ENCODE measurements at regions not wholly inside any gene's neighbourhood (a gene's known extent, or its start where the extent isn't known, plus 50 kb on each side); places are given as distances from the start of the nearest gene placed in this dataset.

DNA sequence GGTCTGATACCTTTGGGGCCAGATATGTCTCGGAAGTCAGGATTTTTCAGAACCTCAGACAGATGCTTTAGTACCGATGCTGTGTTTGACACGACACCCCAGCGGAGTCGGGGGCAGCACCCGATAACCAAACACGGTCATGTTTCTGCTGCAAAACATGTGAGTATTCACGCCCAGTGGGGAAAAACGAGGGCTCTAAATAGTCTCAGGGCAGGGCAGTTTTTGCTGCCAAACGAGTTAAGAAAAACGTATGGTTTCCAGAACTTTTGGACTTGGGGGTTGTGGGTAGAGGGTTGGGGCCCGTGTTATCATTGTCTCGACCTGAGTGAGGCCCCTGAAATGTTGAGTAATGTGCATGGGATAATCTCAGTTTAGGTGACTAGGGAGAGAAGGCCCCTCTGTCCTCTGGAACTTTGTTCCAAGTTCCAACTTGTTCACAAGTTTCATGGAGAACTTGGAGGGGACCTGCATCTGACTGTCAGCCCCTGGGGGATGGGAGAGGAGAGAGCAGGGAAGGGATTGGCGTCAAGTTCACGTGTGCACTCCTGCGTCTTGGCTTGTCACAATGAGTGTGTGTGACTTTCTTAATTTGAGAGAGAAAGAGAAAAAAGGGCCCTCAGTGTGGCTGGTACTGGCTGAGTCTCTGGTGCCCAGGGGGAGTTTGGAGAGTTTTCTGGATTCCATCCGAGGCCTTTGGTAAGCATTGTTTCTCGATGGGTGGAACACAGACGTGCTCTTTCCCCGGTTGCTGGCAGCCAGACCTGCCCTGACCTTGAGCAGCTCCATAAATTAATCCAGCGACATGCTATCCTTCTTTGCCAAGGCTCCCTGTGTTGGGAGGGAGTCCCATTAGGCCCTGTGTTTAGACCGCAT is 83.9 kb upstream of the CIBAR2 start (continued):
- TF ChIP-seq, protein P1, sequence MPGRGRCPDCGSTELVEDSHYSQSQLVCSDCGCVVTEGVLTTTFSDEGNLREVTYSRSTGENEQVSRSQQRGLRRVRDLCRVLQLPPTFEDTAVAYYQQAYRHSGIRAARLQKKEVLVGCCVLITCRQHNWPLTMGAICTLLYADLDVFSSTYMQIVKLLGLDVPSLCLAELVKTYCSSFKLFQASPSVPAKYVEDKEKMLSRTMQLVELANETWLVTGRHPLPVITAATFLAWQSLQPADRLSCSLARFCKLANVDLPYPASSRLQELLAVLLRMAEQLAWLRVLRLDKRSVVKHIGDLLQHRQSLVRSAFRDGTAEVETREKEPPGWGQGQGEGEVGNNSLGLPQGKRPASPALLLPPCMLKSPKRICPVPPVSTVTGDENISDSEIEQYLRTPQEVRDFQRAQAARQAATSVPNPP (CRISPR knock-in tag; IDR thresholded peaks at IDR 0.05) = no peak
- TF ChIP-seq ZNF33B (CRISPR knock-in tag; IDR thresholded peaks at IDR 0.05) = peak; percentile 29; the same call in 1 of the 2 replicates
- TF ChIP-seq ZNF879 (CRISPR knock-in tag; IDR thresholded peaks at IDR 0.05) = no peak
- TF ChIP-seq, protein P2, sequence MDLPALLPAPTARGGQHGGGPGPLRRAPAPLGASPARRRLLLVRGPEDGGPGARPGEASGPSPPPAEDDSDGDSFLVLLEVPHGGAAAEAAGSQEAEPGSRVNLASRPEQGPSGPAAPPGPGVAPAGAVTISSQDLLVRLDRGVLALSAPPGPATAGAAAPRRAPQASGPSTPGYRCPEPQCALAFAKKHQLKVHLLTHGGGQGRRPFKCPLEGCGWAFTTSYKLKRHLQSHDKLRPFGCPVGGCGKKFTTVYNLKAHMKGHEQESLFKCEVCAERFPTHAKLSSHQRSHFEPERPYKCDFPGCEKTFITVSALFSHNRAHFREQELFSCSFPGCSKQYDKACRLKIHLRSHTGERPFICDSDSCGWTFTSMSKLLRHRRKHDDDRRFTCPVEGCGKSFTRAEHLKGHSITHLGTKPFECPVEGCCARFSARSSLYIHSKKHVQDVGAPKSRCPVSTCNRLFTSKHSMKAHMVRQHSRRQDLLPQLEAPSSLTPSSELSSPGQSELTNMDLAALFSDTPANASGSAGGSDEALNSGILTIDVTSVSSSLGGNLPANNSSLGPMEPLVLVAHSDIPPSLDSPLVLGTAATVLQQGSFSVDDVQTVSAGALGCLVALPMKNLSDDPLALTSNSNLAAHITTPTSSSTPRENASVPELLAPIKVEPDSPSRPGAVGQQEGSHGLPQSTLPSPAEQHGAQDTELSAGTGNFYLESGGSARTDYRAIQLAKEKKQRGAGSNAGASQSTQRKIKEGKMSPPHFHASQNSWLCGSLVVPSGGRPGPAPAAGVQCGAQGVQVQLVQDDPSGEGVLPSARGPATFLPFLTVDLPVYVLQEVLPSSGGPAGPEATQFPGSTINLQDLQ (CRISPR knock-in tag; IDR thresholded peaks at IDR 0.05) = no peak
- TF ChIP-seq, protein P3, sequence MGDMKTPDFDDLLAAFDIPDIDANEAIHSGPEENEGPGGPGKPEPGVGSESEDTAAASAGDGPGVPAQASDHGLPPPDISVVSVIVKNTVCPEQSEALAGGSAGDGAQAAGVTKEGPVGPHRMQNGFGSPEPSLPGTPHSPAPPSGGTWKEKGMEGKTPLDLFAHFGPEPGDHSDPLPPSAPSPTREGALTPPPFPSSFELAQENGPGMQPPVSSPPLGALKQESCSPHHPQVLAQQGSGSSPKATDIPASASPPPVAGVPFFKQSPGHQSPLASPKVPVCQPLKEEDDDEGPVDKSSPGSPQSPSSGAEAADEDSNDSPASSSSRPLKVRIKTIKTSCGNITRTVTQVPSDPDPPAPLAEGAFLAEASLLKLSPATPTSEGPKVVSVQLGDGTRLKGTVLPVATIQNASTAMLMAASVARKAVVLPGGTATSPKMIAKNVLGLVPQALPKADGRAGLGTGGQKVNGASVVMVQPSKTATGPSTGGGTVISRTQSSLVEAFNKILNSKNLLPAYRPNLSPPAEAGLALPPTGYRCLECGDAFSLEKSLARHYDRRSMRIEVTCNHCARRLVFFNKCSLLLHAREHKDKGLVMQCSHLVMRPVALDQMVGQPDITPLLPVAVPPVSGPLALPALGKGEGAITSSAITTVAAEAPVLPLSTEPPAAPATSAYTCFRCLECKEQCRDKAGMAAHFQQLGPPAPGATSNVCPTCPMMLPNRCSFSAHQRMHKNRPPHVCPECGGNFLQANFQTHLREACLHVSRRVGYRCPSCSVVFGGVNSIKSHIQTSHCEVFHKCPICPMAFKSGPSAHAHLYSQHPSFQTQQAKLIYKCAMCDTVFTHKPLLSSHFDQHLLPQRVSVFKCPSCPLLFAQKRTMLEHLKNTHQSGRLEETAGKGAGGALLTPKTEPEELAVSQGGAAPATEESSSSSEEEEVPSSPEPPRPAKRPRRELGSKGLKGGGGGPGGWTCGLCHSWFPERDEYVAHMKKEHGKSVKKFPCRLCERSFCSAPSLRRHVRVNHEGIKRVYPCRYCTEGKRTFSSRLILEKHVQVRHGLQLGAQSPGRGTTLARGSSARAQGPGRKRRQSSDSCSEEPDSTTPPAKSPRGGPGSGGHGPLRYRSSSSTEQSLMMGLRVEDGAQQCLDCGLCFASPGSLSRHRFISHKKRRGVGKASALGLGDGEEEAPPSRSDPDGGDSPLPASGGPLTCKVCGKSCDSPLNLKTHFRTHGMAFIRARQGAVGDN (CRISPR knock-in tag; IDR thresholded peaks at IDR 0.05) = peak; percentile 32; the same call in 1 of the 2 replicates
- no peak for TF ChIP-seq ZNF773 (CRISPR knock-in tag; IDR thresholded peaks at IDR 0.05; ENCODE audit: borderline replicate concordance)
- peak; percentile 44; the same call in 1 of the 2 replicates for TF ChIP-seq ZNF501 (CRISPR knock-in tag; IDR thresholded peaks at IDR 0.05)
- peak in 1 of 2 experiments; percentile 68; a peak in 1 of 4 replicates for TF ChIP-seq EP300 (IDR thresholded peaks at IDR 0.05; ENCODE audit: low read depth in 2 of 2, low read length in 2 of 2)
- no peak for TF ChIP-seq EP300 (CRISPR knock-in tag; IDR thresholded peaks at IDR 0.05; ENCODE audit: borderline replicate concordance)
- no peak for TF ChIP-seq XRCC5 (optimal IDR thresholded peaks at IDR 0.05; ENCODE audit: low read length)
- TF ChIP-seq ISX (CRISPR knock-in tag; conservative IDR thresholded peaks at IDR 0.05) = no peak
- TF ChIP-seq SMAD1 (CRISPR knock-in tag; IDR thresholded peaks at IDR 0.05; ENCODE audit: borderline replicate concordance, low read depth) = no peak
- no peak for TF ChIP-seq ZNF781 (CRISPR knock-in tag; IDR thresholded peaks at IDR 0.05; ENCODE audit: borderline replicate concordance, not compliant biosample characterization)
- TF ChIP-seq ZFAT (CRISPR knock-in tag; conservative IDR thresholded peaks at IDR 0.05) = no peak
- TF ChIP-seq NFE2L2 (IDR thresholded peaks at IDR 0.05; ENCODE audit: low read length) = no peak
- TF ChIP-seq, protein P4, sequence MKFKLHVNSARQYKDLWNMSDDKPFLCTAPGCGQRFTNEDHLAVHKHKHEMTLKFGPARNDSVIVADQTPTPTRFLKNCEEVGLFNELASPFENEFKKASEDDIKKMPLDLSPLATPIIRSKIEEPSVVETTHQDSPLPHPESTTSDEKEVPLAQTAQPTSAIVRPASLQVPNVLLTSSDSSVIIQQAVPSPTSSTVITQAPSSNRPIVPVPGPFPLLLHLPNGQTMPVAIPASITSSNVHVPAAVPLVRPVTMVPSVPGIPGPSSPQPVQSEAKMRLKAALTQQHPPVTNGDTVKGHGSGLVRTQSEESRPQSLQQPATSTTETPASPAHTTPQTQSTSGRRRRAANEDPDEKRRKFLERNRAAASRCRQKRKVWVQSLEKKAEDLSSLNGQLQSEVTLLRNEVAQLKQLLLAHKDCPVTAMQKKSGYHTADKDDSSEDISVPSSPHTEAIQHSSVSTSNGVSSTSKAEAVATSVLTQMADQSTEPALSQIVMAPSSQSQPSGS (CRISPR knock-in tag; IDR thresholded peaks at IDR 0.05) = no peak
- no peak for TF ChIP-seq ZNF891 (CRISPR knock-in tag; IDR thresholded peaks at IDR 0.05)
